H1 (cell line): ENCODE measurements at regions not wholly inside any gene's neighbourhood (a gene's known extent, or its start where the extent isn't known, plus 50 kb on each side); places are given as distances from the start of the nearest gene placed in this dataset.

ENCODE experiments used
- CTCF ChIA-PET: fragments of 300-600 bp; sonication (Branson Sonifier 250); formaldehyde crosslinking; loops from one replicate; lab custom pipeline; 2021; ENCODE audit not compliant: partially characterized antibody; lab: Charles Lee
- POLR2A ChIA-PET: fragments of 300-600 bp; sonication (Branson Sonifier 250); formaldehyde crosslinking; loops from one replicate; lab custom pipeline; 2021; ENCODE audit warnings: inconsistent platforms; ENCODE audit not compliant: partially characterized antibody; lab: Charles Lee
- DNase-seq, 2 experiments: peaks; one replicate each; pipeline versions ENCODE4 v3.0.0 to v3.0.0-alpha.2; 2010 to 2022; ENCODE audit warnings: low spot score in 2 of 2, low read depth in 1 of 2, mixed read lengths in 1 of 2
- FAIRE-seq: peaks from 2 replicates; lab custom pipeline; 2011; peaks lifted over from hg19 to GRCh38; lab: Jason Lieb, UNC
- H2AFZ ChIP-seq: 2 replicates; pipeline ENCODE4 v1.8.1; 2012; ENCODE audit warnings: low read length, inconsistent platforms
- H2AK5ac ChIP-seq: 2 replicates; pipeline ENCODE4 v1.6.1; 2013; ENCODE audit warnings: low read depth, low read length
- H2BK120ac ChIP-seq: replicated peaks from 2 replicates; pipeline ENCODE3; 2013; ENCODE audit warnings: low read depth, low read length, inconsistent platforms
- H2BK12ac ChIP-seq: 2 replicates; pipeline ENCODE4 v1.6.1; 2013; ENCODE audit warnings: low read depth, low read length
- H2BK15ac ChIP-seq: 2 replicates; pipeline ENCODE4 v1.6.1; 2013; ENCODE audit warnings: low read length
- H2BK20ac ChIP-seq: 2 replicates; pipeline ENCODE4 v1.6.1; 2013; ENCODE audit warnings: low read length
- H2BK5ac ChIP-seq: 2 replicates; pipeline ENCODE4 v1.6.1; 2013; ENCODE audit warnings: low read depth, low read length
- H3K14ac ChIP-seq: 2 replicates; pipeline ENCODE4 v1.6.1; 2013; ENCODE audit warnings: inconsistent platforms; ENCODE audit not compliant: insufficient read length
- H3K18ac ChIP-seq: 2 replicates; pipeline ENCODE4 v1.6.1; 2013; ENCODE audit warnings: low read length; ENCODE audit errors: extremely low read depth
- H3K23ac ChIP-seq: 2 replicates; pipeline ENCODE4 v1.6.1; 2013; ENCODE audit warnings: inconsistent platforms; ENCODE audit not compliant: insufficient read length
- H3K23me2 ChIP-seq: 2 replicates; pipeline ENCODE4 v1.6.1; 2013; ENCODE audit warnings: low read depth, low read length
- H3K27ac ChIP-seq: 2 replicates; pipeline ENCODE4 v1.6.1; 2011; ENCODE audit warnings: low read depth, low read length, inconsistent platforms
- H3K27me3 ChIP-seq, 4 experiments: replicated peaks in 1 of 4; 1 replicate in 1 of 4; 2 replicates in 3 of 4; pipeline versions ENCODE4 v1.6.1 to v1.8.1; 2011 to 2013; ENCODE audit warnings: low read length in 3 of 4, mild to moderate bottlenecking in 3 of 4, inconsistent platforms in 2 of 4, mixed read lengths in 2 of 4, moderate library complexity in 1 of 4; ENCODE audit not compliant: control insufficient read depth in 3 of 4, insufficient read depth in 3 of 4; ENCODE audit errors: extremely low read depth in 1 of 4
- H3K36me3 ChIP-seq, 4 experiments: 2 replicates each; pipeline versions ENCODE4 v1.6.1 to v1.8.1; 2011 to 2013; ENCODE audit warnings: mild to moderate bottlenecking in 4 of 4, low read length in 3 of 4, moderate library complexity in 2 of 4, control low read depth in 1 of 4, inconsistent platforms in 1 of 4; ENCODE audit not compliant: insufficient read depth in 4 of 4, control insufficient read depth in 2 of 4
- H3K4ac ChIP-seq: replicated peaks from 2 replicates; pipeline ENCODE3; 2013; ENCODE audit warnings: low read length, low read depth, mixed read lengths, inconsistent platforms; ENCODE audit not compliant: insufficient read length
- H3K4me1 ChIP-seq, 4 experiments: replicated peaks in 1 of 4; 1 replicate in 1 of 4; 2 replicates in 3 of 4; pipeline versions ENCODE4 v1.6.1 to v1.8.1; 2011 to 2013; ENCODE audit warnings: low read length in 3 of 4, inconsistent platforms in 2 of 4, mixed read lengths in 1 of 4; ENCODE audit not compliant: insufficient read depth in 4 of 4, control insufficient read depth in 3 of 4
- H3K4me2 ChIP-seq, 2 experiments: 2 replicates each; pipeline versions ENCODE4 v1.6.1 to v1.8.1; 2011 to 2013; ENCODE audit warnings: low read depth in 2 of 2, low read length in 2 of 2, control low read depth in 1 of 2, inconsistent platforms in 1 of 2, mild to moderate bottlenecking in 1 of 2; ENCODE audit not compliant: insufficient read depth in 1 of 2
- H3K4me3 ChIP-seq, 4 experiments: fragments of 200-600, 300-600 bp in 1 of 4; sonication (generic), shearing (Covaris generic), sonication (Bioruptor Twin) in 1 of 4; 2 replicates each; pipeline versions ENCODE4 v1.5.1 to v1.8.1; 2011 to 2016; ENCODE audit warnings: low read length in 4 of 4, low read depth in 3 of 4, control low read depth in 2 of 4, inconsistent platforms in 2 of 4, mild to moderate bottlenecking in 2 of 4, mixed read lengths in 1 of 4, moderate library complexity in 1 of 4; ENCODE audit not compliant: insufficient read depth in 2 of 4; ENCODE audit errors: extremely low read depth in 1 of 4
- H3K56ac ChIP-seq: replicated peaks from 2 replicates; pipeline ENCODE3; 2013; ENCODE audit warnings: low read depth, mild to moderate bottlenecking, mixed read lengths, low read length, inconsistent platforms; ENCODE audit not compliant: insufficient read length
- H3K79me1 ChIP-seq: 2 replicates; pipeline ENCODE4 v1.6.1; 2013; ENCODE audit warnings: low read depth, low read length, control low read depth
- H3K79me2 ChIP-seq, 2 experiments: 2 replicates each; pipeline versions ENCODE4 v1.6.1 to v1.8.1; 2012 to 2013; ENCODE audit warnings: low read length in 2 of 2, mild to moderate bottlenecking in 2 of 2, inconsistent platforms in 1 of 2; ENCODE audit not compliant: insufficient read depth in 2 of 2, control insufficient read depth in 1 of 2
- H3K9ac ChIP-seq, 4 experiments: replicated peaks in 1 of 4; 1 replicate in 1 of 4; 2 replicates in 3 of 4; pipeline versions ENCODE4 v1.6.1 to v1.8.1; 2011 to 2013; ENCODE audit warnings: low read depth in 3 of 4, low read length in 3 of 4, control low read depth in 2 of 4, mild to moderate bottlenecking in 2 of 4, moderate library complexity in 2 of 4, inconsistent platforms in 1 of 4; ENCODE audit errors: extremely low read depth in 1 of 4
- H3K9me3 ChIP-seq, 2 experiments: 2 replicates each; pipeline versions ENCODE4 v1.6.1 to v1.8.1; 2012 to 2013; ENCODE audit warnings: mild to moderate bottlenecking in 2 of 2, moderate library complexity in 2 of 2, control low read depth in 1 of 2, inconsistent platforms in 1 of 2, low read depth in 1 of 2, low read length in 1 of 2, mixed read lengths in 1 of 2; ENCODE audit not compliant: insufficient read depth in 2 of 2
- H4K20me1 ChIP-seq, 2 experiments: replicated peaks in 1 of 2; 2 replicates each; pipeline versions ENCODE3 to v1.8.1; 2011 to 2013; ENCODE audit warnings: inconsistent platforms in 2 of 2, low read length in 2 of 2, mild to moderate bottlenecking in 1 of 2; ENCODE audit not compliant: insufficient read depth in 2 of 2, control insufficient read depth in 1 of 2
- H4K5ac ChIP-seq: 2 replicates; pipeline ENCODE4 v1.6.1; 2013; ENCODE audit warnings: low read length, low read depth, mixed read lengths, inconsistent platforms; ENCODE audit not compliant: insufficient read length
- H4K8ac ChIP-seq: 2 replicates; pipeline ENCODE4 v1.8.0; 2013; ENCODE audit warnings: mild to moderate bottlenecking, moderate library complexity, low read length, inconsistent platforms; ENCODE audit not compliant: insufficient read depth; ENCODE audit errors: extremely low read depth
- H4K91ac ChIP-seq: replicated peaks from 2 replicates; pipeline ENCODE3; 2013; ENCODE audit warnings: low read length, mixed read lengths, inconsistent platforms; ENCODE audit not compliant: insufficient read length
- CBX8 ChIP-seq: fragments of 300-800, 300-1000 bp; sonication (generic); IDR thresholded peaks from 2 replicates; pipeline ENCODE4 v1.7.1; 2016; ENCODE audit warnings: low read depth, low read length, borderline replicate concordance
- RBBP5 ChIP-seq: IDR thresholded peaks from 2 replicates; pipeline ENCODE4 v1.7.1; 2012; ENCODE audit warnings: low read depth, mild to moderate bottlenecking, inconsistent platforms, low read length, moderate library complexity, borderline replicate concordance
- SAP30 ChIP-seq: fragments of 300-600 bp; sonication (generic); IDR thresholded peaks from 2 replicates; pipeline ENCODE4 v1.7.1; 2012; ENCODE audit warnings: low read length, moderate library complexity, mild to moderate bottlenecking, inconsistent platforms; ENCODE audit not compliant: insufficient read depth, insufficient replicate concordance
- SP2 ChIP-seq: IDR thresholded peaks from 2 replicates; pipeline ENCODE4 v1.6.1; 2012; ENCODE audit warnings: mild to moderate bottlenecking, low read length, inconsistent platforms
- WGBS, 2 experiments: shearing (Covaris generic) in 1 of 2; methylation state at CpG; one replicate each; pipeline versions ENCODE4 v1.1.6 to v1.1.7; 2013 to 2015; ENCODE audit warnings: low lambda C conversion rate in 2 of 2, mixed read lengths in 2 of 2, inconsistent platforms in 1 of 2, low coverage in 1 of 2, missing lambda C conversion rate in 1 of 2; ENCODE audit not compliant: insufficient replicate concordance in 2 of 2, insufficient coverage in 1 of 2, insufficient read length in 1 of 2; ENCODE audit errors: extremely low coverage in 1 of 2, missing lambda C conversion rate in 1 of 2; 5-methylcytosine and 5-hydroxymethylcytosine counted together

DNA sequence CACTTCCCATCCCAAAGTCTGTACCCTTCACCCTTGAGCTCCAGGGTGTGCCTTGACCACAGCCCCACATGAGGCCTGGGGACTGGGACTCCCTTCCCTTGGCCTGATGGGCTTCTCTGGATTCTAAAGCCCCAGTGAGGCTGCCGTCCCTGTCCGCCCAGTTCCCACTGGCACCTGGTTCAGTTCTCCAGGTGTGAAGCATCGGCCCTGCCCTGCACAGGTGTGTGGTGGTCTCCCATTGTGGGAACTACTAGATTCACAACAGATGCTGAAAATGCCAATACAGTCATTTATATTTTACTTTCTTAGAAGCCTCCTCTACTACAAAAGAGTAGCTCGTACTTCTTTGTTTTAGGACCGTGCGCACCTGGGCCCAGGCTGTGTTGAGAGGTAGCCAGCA is 72.8 kb downstream of the TTLL2 start:
- H2BK5ac ChIP-seq = no peak overlapping the region
- ChIA-PET CTCF (interaction anchor here (1.3 to 2.2 kb wide), 3 partner anchors 8 to 46 kb away, joined by 5 to 9 read pairs (median 5); no protein-coding TSS in a partner anchor), POLR2A (interaction anchor here (1.2 kb wide), 1 partner anchor 313 kb away, joined by 3 read pairs; no protein-coding TSS in a partner anchor)
- no peak overlapping the region for H3K4me3 ChIP-seq
- H3K23me2 ChIP-seq = no peaks in the 10 kb centered on the region
- H4K5ac ChIP-seq = no peak overlapping the region
- WGBS, 2 experiments = 91% methylated on average over 6 of the region's 6 CpGs; no CpG with 5 or more reads in 1 of the 2 experiments
- no peaks in the 10 kb centered on the region for H3K27me3 ChIP-seq
- H3K79me1 ChIP-seq = no peaks in the 10 kb centered on the region
- H3K9ac ChIP-seq = no peak overlapping the region
- H2BK120ac ChIP-seq = no peak overlapping the region
- H3K18ac ChIP-seq = no peak overlapping the region
- H3K23ac ChIP-seq = no peak overlapping the region
- no peaks in the 10 kb centered on the region for H3K79me2 ChIP-seq
- H3K4me2 ChIP-seq = no peak overlapping the region
- no peak overlapping the region for H4K91ac ChIP-seq
- H3K4me1 ChIP-seq = peaks cover 0 to 4% (median 0%) of the 10 kb centered on the region in 4 experiments; a peak in 1 of 7 replicates
- H2BK12ac ChIP-seq = no peak overlapping the region
- H3K9me3 ChIP-seq = no peaks in the 10 kb centered on the region
- H3K36me3 ChIP-seq = no peaks in the 10 kb centered on the region
- no peak overlapping the region for H3K4ac ChIP-seq
- no peak overlapping the region for H3K14ac ChIP-seq
- no peak overlapping the region for H3K27ac ChIP-seq
- no peaks in the 10 kb centered on the region for H4K20me1 ChIP-seq
- H2AK5ac ChIP-seq = no peak overlapping the region
- H2AFZ ChIP-seq = no peak overlapping the region
- no peak overlapping the region; the same call in 1 of the 2 replicates for H4K8ac ChIP-seq
- DNase-seq (no peak), FAIRE-seq (no peak)
- H2BK15ac ChIP-seq = no peak overlapping the region
- no peak overlapping the region for H3K56ac ChIP-seq
- no peak overlapping the region for H2BK20ac ChIP-seq
- no peak for TF ChIP-seq CBX8
- no peak for TF ChIP-seq RBBP5
- no peak for TF ChIP-seq SAP30
- TF ChIP-seq SP2 = no peak
